SH-SY5Y (cell line): ENCODE measurements at regions not wholly inside any gene's neighbourhood (a gene's known extent, or its start where the extent isn't known, plus 50 kb on each side); places are given as distances from the start of the nearest gene placed in this dataset.

Experiments
- GATA2 ChIP-seq: IDR thresholded peaks from 2 replicates; pipeline ENCODE4 v1.6.1; 2011; ENCODE audit warnings: mild to moderate bottlenecking, low read depth, low read length
- GATA3 ChIP-seq: IDR thresholded peaks from 2 replicates; pipeline ENCODE4 v1.6.1; 2011; ENCODE audit warnings: low read depth, mild to moderate bottlenecking, low read length, moderate library complexity

GRCh38 chr13:28607187-28607955, 51.6 kb upstream of the POMP start:
- no peak for TF ChIP-seq GATA2
- no peak for TF ChIP-seq GATA3

GRCh38 chr13:28606466-28606865, 52.5 kb upstream of the POMP start:
- TF ChIP-seq GATA3 (no peak), GATA2 (no peak)

- no peak for TF ChIP-seq GATA3
- TF ChIP-seq GATA2 = no peak
Measured at GRCh38 chr13:28603043-28603664, 55.8 kb upstream of the POMP start.

- TF ChIP-seq GATA2 = no peak
- no peak for TF ChIP-seq GATA3
Measured at GRCh38 chr13:28602580-28602979, 56.4 kb upstream of the POMP start.

GRCh38 chr13:28601581-28601980, 57.3 kb upstream of the POMP start:
- TF ChIP-seq GATA2 (no peak), GATA3 (no peak)

GRCh38 chr13:28597641-28598040, 61.3 kb upstream of the POMP start:
- TF ChIP-seq GATA2 (no peak), GATA3 (no peak)

GRCh38 chr13:28590461-28590860, 68.5 kb upstream of the POMP start:
- no peak for TF ChIP-seq GATA2
- no peak for TF ChIP-seq GATA3

GRCh38 chr13:28588296-28588695, 70.6 kb upstream of the POMP start:
- no peak for TF ChIP-seq GATA2
- no peak for TF ChIP-seq GATA3

- no peak for TF ChIP-seq GATA3
Measured at GRCh38 chr13:28587174-28587540, 71.8 kb upstream of the POMP start.

- TF ChIP-seq GATA3 (no peak), GATA2 (no peak)
Measured at GRCh38 chr13:28586439-28587173, 72.3 kb upstream of the POMP start.

- no peak for TF ChIP-seq GATA3
- TF ChIP-seq GATA2 = no peak
Measured at GRCh38 chr13:28585561-28585960, 73.4 kb upstream of the POMP start.

GRCh38 chr13:28584873-28585381, 74.0 kb upstream of the POMP start:
- no peak for TF ChIP-seq GATA2

GRCh38 chr13:28583651-28584091, 75.3 kb upstream of the POMP start:
- TF ChIP-seq GATA3 = no peak

- TF ChIP-seq GATA2 = no peak
- no peak for TF ChIP-seq GATA3
Measured at GRCh38 chr13:28582892-28583240, 76.1 kb upstream of the POMP start.
